ENCODE measurements at regions not wholly inside any gene's neighbourhood (a gene's known extent, or its start where the extent isn't known, plus 50 kb on each side); places are given as distances from the start of the nearest gene placed in this dataset.

- no peaks in the 10 kb centered on the region for H3K9me3 ChIP-seq
- H3K36me3 ChIP-seq: no peaks in the 10 kb centered on the region
- WGBS: 87% methylated on average over 1 of the region's 1 CpG
- TF ChIP-seq CTCF (IDR thresholded peaks at IDR 0.05) (no peak), POLR2A (IDR thresholded peaks at IDR 0.05; ENCODE audit: low read depth) (no peak), POLR2AphosphoS5 (IDR thresholded peaks at IDR 0.05) (no peak), EP300 (IDR thresholded peaks at IDR 0.05) (no peak)
- no peak overlapping the region for H3K4me3 ChIP-seq
- no peak overlapping the region for H3K27ac ChIP-seq (replicated peaks in 1 of 4)
- no peaks in the 10 kb centered on the region for H3K4me1 ChIP-seq
- no peak for DNase-seq (ENCODE audit: extremely low spot score)
- intact Hi-C loops (cut with DNase I): no loop called here
- no peaks in the 10 kb centered on the region for H3K27me3 ChIP-seq
Observed at GRCh38 chr13:103703246-103703645, 637.0 kb upstream of the SLC10A2 start.

GRCh38 chr13:103698000-103698399 is 631.8 kb upstream of the SLC10A2 start:
- DNase-seq (ENCODE audit: extremely low spot score): no peak
- Histone ChIP-seq H3K4me1 (no peaks in the 10 kb centered on the region), H3K27me3 (no peaks in the 10 kb centered on the region), H3K36me3 (no peaks in the 10 kb centered on the region), H3K9me3 (no peaks in the 10 kb centered on the region), H3K4me3 (no peak overlapping the region), H3K27ac (replicated peaks in 1 of 4) (no peak overlapping the region)
- intact Hi-C loops (cut with DNase I): no loop called here
- 80% methylated on average over 5 of the region's 5 CpGs for WGBS
- no peak for TF ChIP-seq POLR2AphosphoS5 (IDR thresholded peaks at IDR 0.05)
- no peak for TF ChIP-seq CTCF (IDR thresholded peaks at IDR 0.05)
- no peak for TF ChIP-seq POLR2A (IDR thresholded peaks at IDR 0.05; ENCODE audit: low read depth)
- no peak for TF ChIP-seq EP300 (IDR thresholded peaks at IDR 0.05)

GRCh38 chr13:103695320-103695719 is 629.1 kb upstream of the SLC10A2 start:
- intact Hi-C loops (cut with DNase I): no loop called here
- H3K27ac ChIP-seq (replicated peaks in 1 of 4): no peak overlapping the region
- WGBS: 88% methylated on average over 2 of the region's 2 CpGs
- H3K27me3 ChIP-seq: no peaks in the 10 kb centered on the region
- TF ChIP-seq CTCF (IDR thresholded peaks at IDR 0.05) (no peak), POLR2AphosphoS5 (IDR thresholded peaks at IDR 0.05) (no peak), EP300 (IDR thresholded peaks at IDR 0.05) (no peak), POLR2A (IDR thresholded peaks at IDR 0.05; ENCODE audit: low read depth) (no peak)
- H3K4me3 ChIP-seq: no peak overlapping the region
- no peaks in the 10 kb centered on the region for H3K36me3 ChIP-seq
- H3K4me1 ChIP-seq: no peaks in the 10 kb centered on the region
- no peaks in the 10 kb centered on the region for H3K9me3 ChIP-seq
- DNase-seq (ENCODE audit: extremely low spot score): no peak

- no peaks in the 10 kb centered on the region for H3K27me3 ChIP-seq
- no peaks in the 10 kb centered on the region for H3K9me3 ChIP-seq
- intact Hi-C loops (cut with DNase I): no loop called here
- no peaks in the 10 kb centered on the region for H3K4me1 ChIP-seq
- no peaks in the 10 kb centered on the region for H3K36me3 ChIP-seq
- H3K27ac ChIP-seq (replicated peaks in 1 of 4): no peak overlapping the region
- WGBS: 78% methylated on average over 4 of the region's 4 CpGs
- H3K4me3 ChIP-seq: no peak overlapping the region
- no peak for TF ChIP-seq EP300 (IDR thresholded peaks at IDR 0.05)
- TF ChIP-seq CTCF (IDR thresholded peaks at IDR 0.05): no peak
- no peak for TF ChIP-seq POLR2AphosphoS5 (IDR thresholded peaks at IDR 0.05)
- TF ChIP-seq POLR2A (IDR thresholded peaks at IDR 0.05; ENCODE audit: low read depth): no peak
- DNase-seq (ENCODE audit: extremely low spot score): no peak
Observed at GRCh38 chr13:103694471-103694870, 628.3 kb upstream of the SLC10A2 start.

- DNase-seq (ENCODE audit: extremely low spot score): no peak
- no peaks in the 10 kb centered on the region for H3K36me3 ChIP-seq
- H3K4me3 ChIP-seq: no peak overlapping the region
- intact Hi-C loops (cut with DNase I): no loop called here
- H3K4me1 ChIP-seq: no peaks in the 10 kb centered on the region
- WGBS: 34% methylated on average over 5 of the region's 5 CpGs
- no peaks in the 10 kb centered on the region for H3K27me3 ChIP-seq
- TF ChIP-seq POLR2AphosphoS5 (IDR thresholded peaks at IDR 0.05) (no peak), POLR2A (IDR thresholded peaks at IDR 0.05; ENCODE audit: low read depth) (no peak), EP300 (IDR thresholded peaks at IDR 0.05) (no peak), CTCF (IDR thresholded peaks at IDR 0.05) (no peak)
- no peak overlapping the region for H3K27ac ChIP-seq (replicated peaks in 1 of 4)
- H3K9me3 ChIP-seq: no peaks in the 10 kb centered on the region
Observed at GRCh38 chr13:103694033-103694432, 627.8 kb upstream of the SLC10A2 start.

Measured in esophagus muscularis mucosa (tissue), 4 donors.